GM12878 (cell line): ENCODE measurements at regions not wholly inside any gene's neighbourhood (a gene's known extent, or its start where the extent isn't known, plus 50 kb on each side); places are given as distances from the start of the nearest gene placed in this dataset.

Experiments
- EZH2 ChIP-seq: IDR thresholded peaks from 2 replicates; pipeline ENCODE4 v1.6.1; 2012; ENCODE audit warnings: low read depth, mild to moderate bottlenecking, control low read depth, inconsistent platforms, low read length, borderline replicate concordance; ENCODE audit not compliant: control insufficient read depth
- KAT2A ChIP-seq: conservative IDR thresholded peaks from 2 replicates; pipeline ENCODE4 v1.6.1; 2011; ENCODE audit warnings: low read depth, low read length; ENCODE audit not compliant: control insufficient read depth
- MTA3 ChIP-seq: IDR thresholded peaks from 2 replicates; pipeline ENCODE4 v1.6.1; 2012; ENCODE audit warnings: low read length, inconsistent platforms, borderline replicate concordance
- PAX8 ChIP-seq: fragments of 450-650 bp; IDR thresholded peaks from 2 replicates; pipeline ENCODE4 v1.6.1; 2017; ENCODE audit warnings: mild to moderate bottlenecking, moderate library complexity
- POLR2A ChIP-seq: IDR thresholded peaks from 2 replicates; pipeline ENCODE4 v1.6.1; 2011; ENCODE audit warnings: low read depth, mild to moderate bottlenecking, low read length
- RCOR1 ChIP-seq: conservative IDR thresholded peaks from 2 replicates; pipeline ENCODE4 v1.6.1; 2012; ENCODE audit warnings: low read depth, low read length, improper control_type of control experiment
- ZBED1 ChIP-seq: IDR thresholded peaks from 2 replicates; pipeline ENCODE4 v1.6.1; 2016; ENCODE audit warnings: borderline replicate concordance
- TF ChIP-seq, protein P1 (sequence below): fragments of 450-650 bp; IDR thresholded peaks from 2 replicates; pipeline ENCODE4 v1.6.1; 2017; ENCODE audit warnings: mild to moderate bottlenecking

DNA sequence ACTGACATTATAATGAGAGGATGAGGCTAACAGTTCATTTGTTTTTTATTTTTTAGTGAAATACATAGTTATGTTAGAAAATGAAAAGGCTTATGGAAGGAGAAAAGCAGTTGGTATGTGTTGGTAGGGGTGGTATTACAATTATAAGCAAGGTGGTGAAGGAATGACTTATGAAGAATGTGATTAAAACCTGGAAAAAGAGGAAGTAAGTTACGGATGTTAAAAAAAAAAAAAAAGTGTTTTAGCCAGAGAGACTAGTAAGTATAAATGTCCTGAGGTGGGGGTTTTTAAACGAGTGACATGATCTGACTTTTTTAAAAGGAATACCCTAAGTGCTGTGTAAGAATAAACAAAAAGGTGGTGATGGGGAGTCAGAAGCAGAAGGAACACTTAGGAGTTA lies 206.8 kb downstream of the IL15 start:
- TF ChIP-seq, protein P1, sequence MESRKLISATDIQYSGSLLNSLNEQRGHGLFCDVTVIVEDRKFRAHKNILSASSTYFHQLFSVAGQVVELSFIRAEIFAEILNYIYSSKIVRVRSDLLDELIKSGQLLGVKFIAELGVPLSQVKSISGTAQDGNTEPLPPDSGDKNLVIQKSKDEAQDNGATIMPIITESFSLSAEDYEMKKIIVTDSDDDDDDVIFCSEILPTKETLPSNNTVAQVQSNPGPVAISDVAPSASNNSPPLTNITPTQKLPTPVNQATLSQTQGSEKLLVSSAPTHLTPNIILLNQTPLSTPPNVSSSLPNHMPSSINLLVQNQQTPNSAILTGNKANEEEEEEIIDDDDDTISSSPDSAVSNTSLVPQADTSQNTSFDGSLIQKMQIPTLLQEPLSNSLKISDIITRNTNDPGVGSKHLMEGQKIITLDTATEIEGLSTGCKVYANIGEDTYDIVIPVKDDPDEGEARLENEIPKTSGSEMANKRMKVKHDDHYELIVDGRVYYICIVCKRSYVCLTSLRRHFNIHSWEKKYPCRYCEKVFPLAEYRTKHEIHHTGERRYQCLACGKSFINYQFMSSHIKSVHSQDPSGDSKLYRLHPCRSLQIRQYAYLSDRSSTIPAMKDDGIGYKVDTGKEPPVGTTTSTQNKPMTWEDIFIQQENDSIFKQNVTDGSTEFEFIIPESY: no peak
- TF ChIP-seq RCOR1 (no peak), KAT2A (no peak), POLR2A (no peak), PAX8 (no peak), ZBED1 (no peak), MTA3 (no peak), EZH2 (no peak)
